ENCODE measurements at regions not wholly inside any gene's neighbourhood (a gene's known extent, or its start where the extent isn't known, plus 50 kb on each side); places are given as distances from the start of the nearest gene placed in this dataset.

GRCh38 chr12:18819484-18819883 lies 81.6 kb downstream of the CAPZA3 start:
- TF ChIP-seq CTCF (IDR thresholded peaks at IDR 0.05; ENCODE audit: insufficient read depth, low read depth, low read length) (no peak), EZH2 (IDR thresholded peaks at IDR 0.05; ENCODE audit: insufficient read depth, low read length) (no peak)

Data from astrocyte (in vitro differentiated cells and primary cell).